ENCODE measurements at regions not wholly inside any gene's neighbourhood (a gene's known extent, or its start where the extent isn't known, plus 50 kb on each side); places are given as distances from the start of the nearest gene placed in this dataset.

GRCh38 chr12:126761420-126761819 is 1505.5 kb upstream of the TMEM132C start:
- TF ChIP-seq CTCF (IDR thresholded peaks at IDR 0.05; ENCODE audit: extremely low read depth in 1 of 2, insufficient read depth in 1 of 2, low read depth in 1 of 2, low read length in 2 of 2) (no peak), POLR2AphosphoS5 (IDR thresholded peaks at IDR 0.05; ENCODE audit: insufficient read depth, low read depth, low read length) (no peak), MAX (IDR thresholded peaks at IDR 0.05; ENCODE audit: insufficient read depth, insufficient read length) (no peak), POLR2A (IDR thresholded peaks at IDR 0.05; ENCODE audit: low read depth, low read length) (no peak), EZH2 (IDR thresholded peaks at IDR 0.05; ENCODE audit: borderline replicate concordance, low read depth, low read length, severe bottlenecking) (no peak), FOS (IDR thresholded peaks at IDR 0.05; ENCODE audit: borderline replicate concordance, insufficient read depth, low read length) (no peak), GATA2 (IDR thresholded peaks at IDR 0.05; ENCODE audit: insufficient read depth, insufficient read length, low read depth, low read length) (no peak)

Measured in endothelial cell of umbilical vein (primary cell).